ENCODE measurements at regions not wholly inside any gene's neighbourhood (a gene's known extent, or its start where the extent isn't known, plus 50 kb on each side); places are given as distances from the start of the nearest gene placed in this dataset.

GRCh38 chr18:70431203-70431624 is 142.4 kb downstream of the SOCS6 start:
- TF ChIP-seq CTCF (IDR thresholded peaks at IDR 0.05) (no peak), POLR2A (IDR thresholded peaks at IDR 0.05) (no peak)
